HL-60 (cell line): ENCODE measurements at regions not wholly inside any gene's neighbourhood (a gene's known extent, or its start where the extent isn't known, plus 50 kb on each side); places are given as distances from the start of the nearest gene placed in this dataset.

ENCODE experiments used
- TF ChIP-seq, protein P1 (sequence below): IDR thresholded peaks from one replicate; pipeline ENCODE4 v1.5.1; 2011; ENCODE audit warnings: low read length, control low read depth, inconsistent platforms; ENCODE audit not compliant: insufficient read depth
- TF ChIP-seq, protein P2 (sequence below): IDR thresholded peaks from 2 replicates; pipeline ENCODE4 v1.6.1; 2012; ENCODE audit warnings: low read depth; ENCODE audit not compliant: insufficient replicate concordance

DNA sequence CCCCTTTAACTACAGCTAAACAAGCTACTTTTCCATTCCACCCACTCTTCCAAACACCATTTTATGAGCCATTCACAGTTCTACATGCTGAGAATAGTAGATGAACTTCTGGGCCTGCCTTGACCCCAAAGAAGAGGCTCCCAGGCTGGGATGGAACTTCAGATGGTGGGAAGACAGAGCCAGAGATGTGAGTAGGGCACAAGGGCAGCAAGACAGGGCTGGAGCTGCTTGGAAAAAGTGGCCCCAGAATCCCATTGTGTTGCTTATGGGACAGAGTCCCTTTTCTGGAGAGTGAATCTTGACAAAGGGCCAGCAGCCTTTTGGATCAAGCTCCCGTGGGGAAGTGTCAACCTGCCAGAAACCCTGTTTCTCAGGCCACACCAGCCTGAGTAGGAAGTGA is 516.5 kb upstream of the PPP2R3A start:
- TF ChIP-seq, protein P1, sequence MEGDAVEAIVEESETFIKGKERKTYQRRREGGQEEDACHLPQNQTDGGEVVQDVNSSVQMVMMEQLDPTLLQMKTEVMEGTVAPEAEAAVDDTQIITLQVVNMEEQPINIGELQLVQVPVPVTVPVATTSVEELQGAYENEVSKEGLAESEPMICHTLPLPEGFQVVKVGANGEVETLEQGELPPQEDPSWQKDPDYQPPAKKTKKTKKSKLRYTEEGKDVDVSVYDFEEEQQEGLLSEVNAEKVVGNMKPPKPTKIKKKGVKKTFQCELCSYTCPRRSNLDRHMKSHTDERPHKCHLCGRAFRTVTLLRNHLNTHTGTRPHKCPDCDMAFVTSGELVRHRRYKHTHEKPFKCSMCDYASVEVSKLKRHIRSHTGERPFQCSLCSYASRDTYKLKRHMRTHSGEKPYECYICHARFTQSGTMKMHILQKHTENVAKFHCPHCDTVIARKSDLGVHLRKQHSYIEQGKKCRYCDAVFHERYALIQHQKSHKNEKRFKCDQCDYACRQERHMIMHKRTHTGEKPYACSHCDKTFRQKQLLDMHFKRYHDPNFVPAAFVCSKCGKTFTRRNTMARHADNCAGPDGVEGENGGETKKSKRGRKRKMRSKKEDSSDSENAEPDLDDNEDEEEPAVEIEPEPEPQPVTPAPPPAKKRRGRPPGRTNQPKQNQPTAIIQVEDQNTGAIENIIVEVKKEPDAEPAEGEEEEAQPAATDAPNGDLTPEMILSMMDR, result no peak
- TF ChIP-seq, protein P2, sequence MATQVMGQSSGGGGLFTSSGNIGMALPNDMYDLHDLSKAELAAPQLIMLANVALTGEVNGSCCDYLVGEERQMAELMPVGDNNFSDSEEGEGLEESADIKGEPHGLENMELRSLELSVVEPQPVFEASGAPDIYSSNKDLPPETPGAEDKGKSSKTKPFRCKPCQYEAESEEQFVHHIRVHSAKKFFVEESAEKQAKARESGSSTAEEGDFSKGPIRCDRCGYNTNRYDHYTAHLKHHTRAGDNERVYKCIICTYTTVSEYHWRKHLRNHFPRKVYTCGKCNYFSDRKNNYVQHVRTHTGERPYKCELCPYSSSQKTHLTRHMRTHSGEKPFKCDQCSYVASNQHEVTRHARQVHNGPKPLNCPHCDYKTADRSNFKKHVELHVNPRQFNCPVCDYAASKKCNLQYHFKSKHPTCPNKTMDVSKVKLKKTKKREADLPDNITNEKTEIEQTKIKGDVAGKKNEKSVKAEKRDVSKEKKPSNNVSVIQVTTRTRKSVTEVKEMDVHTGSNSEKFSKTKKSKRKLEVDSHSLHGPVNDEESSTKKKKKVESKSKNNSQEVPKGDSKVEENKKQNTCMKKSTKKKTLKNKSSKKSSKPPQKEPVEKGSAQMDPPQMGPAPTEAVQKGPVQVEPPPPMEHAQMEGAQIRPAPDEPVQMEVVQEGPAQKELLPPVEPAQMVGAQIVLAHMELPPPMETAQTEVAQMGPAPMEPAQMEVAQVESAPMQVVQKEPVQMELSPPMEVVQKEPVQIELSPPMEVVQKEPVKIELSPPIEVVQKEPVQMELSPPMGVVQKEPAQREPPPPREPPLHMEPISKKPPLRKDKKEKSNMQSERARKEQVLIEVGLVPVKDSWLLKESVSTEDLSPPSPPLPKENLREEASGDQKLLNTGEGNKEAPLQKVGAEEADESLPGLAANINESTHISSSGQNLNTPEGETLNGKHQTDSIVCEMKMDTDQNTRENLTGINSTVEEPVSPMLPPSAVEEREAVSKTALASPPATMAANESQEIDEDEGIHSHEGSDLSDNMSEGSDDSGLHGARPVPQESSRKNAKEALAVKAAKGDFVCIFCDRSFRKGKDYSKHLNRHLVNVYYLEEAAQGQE, result no peak
